ENCODE measurements at regions not wholly inside any gene's neighbourhood (a gene's known extent, or its start where the extent isn't known, plus 50 kb on each side); places are given as distances from the start of the nearest gene placed in this dataset.

GRCh38 chr9:82325907-82326306 lies 337.3 kb downstream of the SPATA31D1 start:
- no peak for DNase-seq
- Histone ChIP-seq H3K27me3 (ENCODE audit: low read depth) (no peaks in the 10 kb centered on the region), H3K4me1 (no peaks in the 10 kb centered on the region), H3K36me3 (no peaks in the 10 kb centered on the region), H3K27ac (no peak overlapping the region), H3K9me3 (peaks cover 12% of the 10 kb centered on the region), H3K4me3 (no peak overlapping the region)
- TF ChIP-seq CTCF (IDR thresholded peaks at IDR 0.05), result no peak
- no peak for ATAC-seq
- intact Hi-C loops (cut with DNase I), result no loop called here

GRCh38 chr9:82327641-82328040 lies 339.1 kb downstream of the SPATA31D1 start:
- ATAC-seq (no peak), DNase-seq (no peak)
- H3K27ac ChIP-seq, result no peak overlapping the region
- peaks cover 12% of the 10 kb centered on the region for H3K9me3 ChIP-seq
- H3K27me3 ChIP-seq (ENCODE audit: low read depth), result no peaks in the 10 kb centered on the region
- peaks cover 8% of the 10 kb centered on the region for H3K4me1 ChIP-seq
- no peak for TF ChIP-seq CTCF (IDR thresholded peaks at IDR 0.05)
- H3K4me3 ChIP-seq, result no peak overlapping the region
- intact Hi-C loops (cut with DNase I), result no loop called here
- H3K36me3 ChIP-seq, result no peaks in the 10 kb centered on the region

- intact Hi-C loops (cut with DNase I), result no loop called here
- Histone ChIP-seq H3K27me3 (ENCODE audit: low read depth) (no peaks in the 10 kb centered on the region), H3K4me3 (no peak overlapping the region), H3K36me3 (no peaks in the 10 kb centered on the region), H3K9me3 (peaks cover 2% of the 10 kb centered on the region), H3K4me1 (peaks cover 8% of the 10 kb centered on the region), H3K27ac (no peak overlapping the region)
- TF ChIP-seq CTCF (IDR thresholded peaks at IDR 0.05), result no peak
- no peak for ATAC-seq
- DNase-seq, result no peak
Measured at GRCh38 chr9:82331079-82331478, 342.5 kb downstream of the SPATA31D1 start.

DNA sequence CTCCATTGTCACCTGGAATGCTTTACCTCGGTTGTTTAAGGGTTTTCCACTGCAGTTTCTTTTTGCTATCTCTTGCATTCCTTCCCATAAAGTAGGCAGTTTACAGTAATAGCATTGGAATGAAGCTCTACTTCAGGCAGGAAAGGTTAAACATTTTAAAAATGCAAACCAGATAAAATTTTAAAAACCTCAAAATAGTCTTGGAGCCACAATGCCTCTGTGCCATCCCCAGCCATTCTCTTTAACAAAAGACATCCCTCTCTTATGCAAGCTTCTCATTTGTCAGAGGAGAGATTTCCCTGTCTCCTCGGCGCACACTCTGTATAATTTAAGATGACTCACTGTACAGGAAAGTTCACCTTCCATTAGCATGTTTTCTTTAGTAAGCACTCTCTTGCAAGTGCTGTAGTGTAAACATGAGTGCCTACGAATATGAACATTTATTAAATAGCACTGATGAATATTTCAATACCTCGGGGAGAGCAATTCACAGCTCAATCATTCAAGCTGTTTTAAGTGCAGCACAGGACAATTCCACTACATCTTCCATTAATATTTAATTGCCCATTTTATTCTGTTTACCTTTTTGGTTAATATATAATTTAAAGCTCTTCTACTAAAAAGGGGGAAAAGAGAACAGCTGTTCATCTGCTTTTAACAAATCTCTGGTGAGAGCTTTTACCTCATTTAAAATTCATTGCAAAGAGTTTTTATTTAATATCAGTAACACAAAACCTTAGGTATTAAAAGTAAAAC lies 343.6 kb downstream of the SPATA31D1 start:
- no peak for TF ChIP-seq CTCF (IDR thresholded peaks at IDR 0.05)
- DNase-seq (no peak), ATAC-seq (peak in 1 of 2 donors; percentile 90)
- Histone ChIP-seq H3K9me3 (no peaks in the 10 kb centered on the region), H3K27ac (no peak overlapping the region), H3K36me3 (no peaks in the 10 kb centered on the region), H3K27me3 (ENCODE audit: low read depth) (no peaks in the 10 kb centered on the region), H3K4me3 (no peak overlapping the region), H3K4me1 (peaks cover 8% of the 10 kb centered on the region)
- intact Hi-C loops (cut with DNase I), result no loop called here

GRCh38 chr9:82332774-82333152 lies 344.2 kb downstream of the SPATA31D1 start:
- DNase-seq, result no peak

More at GRCh38 chr9:82332774-82333152, 344.2 kb downstream of the SPATA31D1 start:
- H3K27ac ChIP-seq, result no peak overlapping the region
- peaks cover 8% of the 10 kb centered on the region for H3K4me1 ChIP-seq
- no peak overlapping the region for H3K4me3 ChIP-seq
- no peaks in the 10 kb centered on the region for H3K9me3 ChIP-seq
- intact Hi-C loops (cut with DNase I), result no loop called here
- no peak for TF ChIP-seq CTCF (IDR thresholded peaks at IDR 0.05)
- H3K36me3 ChIP-seq, result no peaks in the 10 kb centered on the region
- no peaks in the 10 kb centered on the region for H3K27me3 ChIP-seq (ENCODE audit: low read depth)
- ATAC-seq, result no peak

Measured in lower lobe of right lung (tissue), 2 donors.